NB4 (cell line): ENCODE measurements at regions not wholly inside any gene's neighbourhood (a gene's known extent, or its start where the extent isn't known, plus 50 kb on each side); places are given as distances from the start of the nearest gene placed in this dataset.

Experiments used
- DNase-seq: peaks from one replicate; pipeline ENCODE4 v3.0.0; 2010; ENCODE audit warnings: low read depth
- H3K4me3 ChIP-seq: one replicate; pipeline ENCODE4 v1.5.1; 2011; ENCODE audit warnings: mild to moderate bottlenecking, low read depth, low read length, moderate library complexity
- MAX ChIP-seq: IDR thresholded peaks from 2 replicates; pipeline ENCODE4 v1.6.1; 2011; ENCODE audit warnings: low read depth, low read length
- MYC ChIP-seq: IDR thresholded peaks from 2 replicates; pipeline ENCODE4 v1.6.1; 2011; ENCODE audit warnings: low read depth, low read length
- POLR2A ChIP-seq: IDR thresholded peaks from 2 replicates; pipeline ENCODE4 v1.6.1; 2011; ENCODE audit warnings: mild to moderate bottlenecking; ENCODE audit not compliant: insufficient read length; ENCODE audit errors: extremely low read depth
- TF ChIP-seq, protein P1 (sequence below): IDR thresholded peaks from one replicate; pipeline ENCODE4 v1.5.1; 2012; ENCODE audit warnings: low read depth, low read length

GRCh38 chr1:221078260-221078965 is 199.2 kb downstream of the HLX start:
- H3K4me3 ChIP-seq, result no peak overlapping the region
- no peak for DNase-seq
- no peak for TF ChIP-seq MYC
- TF ChIP-seq MAX, result no peak
- TF ChIP-seq POLR2A, result no peak
- TF ChIP-seq, protein P1, sequence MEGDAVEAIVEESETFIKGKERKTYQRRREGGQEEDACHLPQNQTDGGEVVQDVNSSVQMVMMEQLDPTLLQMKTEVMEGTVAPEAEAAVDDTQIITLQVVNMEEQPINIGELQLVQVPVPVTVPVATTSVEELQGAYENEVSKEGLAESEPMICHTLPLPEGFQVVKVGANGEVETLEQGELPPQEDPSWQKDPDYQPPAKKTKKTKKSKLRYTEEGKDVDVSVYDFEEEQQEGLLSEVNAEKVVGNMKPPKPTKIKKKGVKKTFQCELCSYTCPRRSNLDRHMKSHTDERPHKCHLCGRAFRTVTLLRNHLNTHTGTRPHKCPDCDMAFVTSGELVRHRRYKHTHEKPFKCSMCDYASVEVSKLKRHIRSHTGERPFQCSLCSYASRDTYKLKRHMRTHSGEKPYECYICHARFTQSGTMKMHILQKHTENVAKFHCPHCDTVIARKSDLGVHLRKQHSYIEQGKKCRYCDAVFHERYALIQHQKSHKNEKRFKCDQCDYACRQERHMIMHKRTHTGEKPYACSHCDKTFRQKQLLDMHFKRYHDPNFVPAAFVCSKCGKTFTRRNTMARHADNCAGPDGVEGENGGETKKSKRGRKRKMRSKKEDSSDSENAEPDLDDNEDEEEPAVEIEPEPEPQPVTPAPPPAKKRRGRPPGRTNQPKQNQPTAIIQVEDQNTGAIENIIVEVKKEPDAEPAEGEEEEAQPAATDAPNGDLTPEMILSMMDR, result no peak

- no peak for DNase-seq
- no peak overlapping the region for H3K4me3 ChIP-seq
- no peak for TF ChIP-seq MYC
- TF ChIP-seq POLR2A, result no peak
- TF ChIP-seq MAX, result no peak
- TF ChIP-seq, protein P1, result no peak
Measured at GRCh38 chr1:221083902-221084301, 204.7 kb downstream of the HLX start.

- DNase-seq, result no peak
- no peak for TF ChIP-seq MYC
- no peak for TF ChIP-seq MAX
- TF ChIP-seq, protein P1, result no peak
- no peak for TF ChIP-seq POLR2A
- no peak overlapping the region for H3K4me3 ChIP-seq
Measured at GRCh38 chr1:221084681-221085080, 205.4 kb downstream of the HLX start.

GRCh38 chr1:221085701-221086375 is 206.6 kb downstream of the HLX start:
- TF ChIP-seq, protein P1, result no peak
- TF ChIP-seq POLR2A, result no peak
- no peak for TF ChIP-seq MYC
- no peak for TF ChIP-seq MAX
- no peak overlapping the region for H3K4me3 ChIP-seq
- DNase-seq, result no peak

- TF ChIP-seq POLR2A, result no peak
- TF ChIP-seq MAX, result no peak
- no peak for TF ChIP-seq MYC
- TF ChIP-seq, protein P1, result no peak
- no peak overlapping the region for H3K4me3 ChIP-seq
- DNase-seq, result no peak
Measured at GRCh38 chr1:221087919-221088318, 208.7 kb downstream of the HLX start.
